ENCODE measurements at regions not wholly inside any gene's neighbourhood (a gene's known extent, or its start where the extent isn't known, plus 50 kb on each side); places are given as distances from the start of the nearest gene placed in this dataset.

DNA sequence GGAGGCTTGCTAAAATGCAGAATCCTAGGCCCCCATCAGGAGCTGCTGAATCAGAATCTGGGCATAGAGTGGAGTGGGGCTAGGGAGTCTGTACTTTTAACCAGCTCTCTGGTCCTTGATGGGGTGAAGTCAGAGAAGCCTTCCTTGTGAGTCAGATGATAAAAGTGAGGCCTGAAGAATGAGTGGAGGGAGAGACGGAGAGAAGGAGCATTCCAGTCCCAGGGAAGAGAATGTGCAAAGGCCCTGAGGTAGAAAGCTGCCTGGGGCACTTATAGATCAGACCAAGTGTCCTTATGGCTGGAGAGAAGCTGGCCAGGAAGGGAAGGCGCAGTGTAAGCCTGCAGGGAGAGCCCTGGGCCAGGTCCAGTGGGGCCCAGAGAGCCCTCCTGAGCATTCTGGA, 235.1 kb upstream of the NLRP1 start:
- H3K4me3 ChIP-seq (ENCODE audit: low read length) = no peak overlapping the region
- H3K9me2 ChIP-seq (replicated peaks; ENCODE audit: insufficient read depth, low read length) = no peaks in the 10 kb centered on the region
- H3K27me3 ChIP-seq (replicated peaks; ENCODE audit: insufficient read depth, low read length) = no peaks in the 10 kb centered on the region
- no peaks in the 10 kb centered on the region for H3K36me3 ChIP-seq (replicated peaks; ENCODE audit: insufficient read depth, low read length)
- H2AFZ ChIP-seq (ENCODE audit: low read length) = no peak overlapping the region
- TF ChIP-seq EZH2 (optimal IDR thresholded peaks at IDR 0.05; ENCODE audit: low read depth, low read length) (no peak), EZH2phosphoT487 (IDR thresholded peaks at IDR 0.05; ENCODE audit: low read length) (no peak)
- TF ChIP-seq, protein P1, sequence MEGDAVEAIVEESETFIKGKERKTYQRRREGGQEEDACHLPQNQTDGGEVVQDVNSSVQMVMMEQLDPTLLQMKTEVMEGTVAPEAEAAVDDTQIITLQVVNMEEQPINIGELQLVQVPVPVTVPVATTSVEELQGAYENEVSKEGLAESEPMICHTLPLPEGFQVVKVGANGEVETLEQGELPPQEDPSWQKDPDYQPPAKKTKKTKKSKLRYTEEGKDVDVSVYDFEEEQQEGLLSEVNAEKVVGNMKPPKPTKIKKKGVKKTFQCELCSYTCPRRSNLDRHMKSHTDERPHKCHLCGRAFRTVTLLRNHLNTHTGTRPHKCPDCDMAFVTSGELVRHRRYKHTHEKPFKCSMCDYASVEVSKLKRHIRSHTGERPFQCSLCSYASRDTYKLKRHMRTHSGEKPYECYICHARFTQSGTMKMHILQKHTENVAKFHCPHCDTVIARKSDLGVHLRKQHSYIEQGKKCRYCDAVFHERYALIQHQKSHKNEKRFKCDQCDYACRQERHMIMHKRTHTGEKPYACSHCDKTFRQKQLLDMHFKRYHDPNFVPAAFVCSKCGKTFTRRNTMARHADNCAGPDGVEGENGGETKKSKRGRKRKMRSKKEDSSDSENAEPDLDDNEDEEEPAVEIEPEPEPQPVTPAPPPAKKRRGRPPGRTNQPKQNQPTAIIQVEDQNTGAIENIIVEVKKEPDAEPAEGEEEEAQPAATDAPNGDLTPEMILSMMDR (IDR thresholded peaks at IDR 0.05; ENCODE audit: low read length) = no peak
- H3K9ac ChIP-seq (ENCODE audit: low read length) = no peak overlapping the region
- H3K27ac ChIP-seq (ENCODE audit: low read length) = no peak overlapping the region
- H3K9me3 ChIP-seq (replicated peaks; ENCODE audit: insufficient read depth, low read length) = no peaks in the 10 kb centered on the region
- no peaks in the 10 kb centered on the region for H3K4me1 ChIP-seq (ENCODE audit: low read length)
- no peaks in the 10 kb centered on the region for H3F3A ChIP-seq (ENCODE audit: insufficient read depth, low read length)
- DNase-seq = no peak
- no peaks in the 10 kb centered on the region for H3K79me2 ChIP-seq (ENCODE audit: low read length)
- H3K4me2 ChIP-seq (ENCODE audit: low read depth, low read length) = no peak overlapping the region
- no peaks in the 10 kb centered on the region for H4K20me1 ChIP-seq (ENCODE audit: insufficient read depth, low read length)

DNA sequence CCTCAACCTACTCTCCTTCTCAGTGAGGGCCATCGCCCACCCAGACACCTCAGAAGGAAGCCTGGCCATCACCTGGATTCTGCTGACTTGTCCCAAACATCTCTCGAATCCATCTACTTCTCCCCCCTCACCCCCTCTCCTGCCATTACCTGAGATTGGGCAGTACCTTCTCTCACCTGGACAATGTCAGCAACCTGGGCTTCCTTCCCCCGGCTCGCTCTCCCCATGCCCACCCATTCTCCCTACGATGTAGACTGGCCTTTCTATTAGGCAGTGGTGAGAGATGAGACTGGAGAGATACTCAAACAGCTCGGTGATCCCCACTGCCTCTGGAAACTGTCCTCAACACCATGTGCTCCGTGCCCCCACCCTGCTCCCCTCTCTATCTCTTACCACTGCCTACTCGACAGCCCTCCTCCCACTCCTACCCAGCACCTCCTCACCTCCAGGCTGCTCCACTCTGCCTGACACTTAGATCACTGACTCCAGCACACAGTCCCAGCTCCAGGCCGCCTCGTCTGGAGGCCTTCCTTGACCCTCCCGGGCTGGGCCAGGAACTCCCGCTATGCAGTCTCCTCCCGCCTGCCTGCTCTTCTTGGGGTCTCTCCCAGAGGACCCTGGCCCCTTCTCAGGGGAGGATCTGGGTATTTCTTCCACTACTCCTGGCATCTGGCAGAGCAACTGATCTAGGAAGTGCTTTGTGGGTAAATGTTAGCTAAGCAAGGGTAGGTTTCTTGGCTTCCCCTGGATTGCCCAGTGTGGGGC, 235.8 kb upstream of the NLRP1 start:
- H3F3A ChIP-seq (ENCODE audit: insufficient read depth, low read length) = no peaks in the 10 kb centered on the region
- no peaks in the 10 kb centered on the region for H4K20me1 ChIP-seq (ENCODE audit: insufficient read depth, low read length)
- no peak overlapping the region for H3K27ac ChIP-seq (ENCODE audit: low read length)
- H3K36me3 ChIP-seq (replicated peaks; ENCODE audit: insufficient read depth, low read length) = no peaks in the 10 kb centered on the region
- H3K9me2 ChIP-seq (replicated peaks; ENCODE audit: insufficient read depth, low read length) = no peaks in the 10 kb centered on the region
- no peak for DNase-seq
- H3K4me3 ChIP-seq (ENCODE audit: low read length) = no peak overlapping the region
- no peaks in the 10 kb centered on the region for H3K27me3 ChIP-seq (replicated peaks; ENCODE audit: insufficient read depth, low read length)
- no peaks in the 10 kb centered on the region for H3K9me3 ChIP-seq (replicated peaks; ENCODE audit: insufficient read depth, low read length)
- no peaks in the 10 kb centered on the region for H3K79me2 ChIP-seq (ENCODE audit: low read length)
- TF ChIP-seq, protein P1 (IDR thresholded peaks at IDR 0.05; ENCODE audit: low read length) = no peak
- TF ChIP-seq EZH2phosphoT487 (IDR thresholded peaks at IDR 0.05; ENCODE audit: low read length) (no peak), EZH2 (optimal IDR thresholded peaks at IDR 0.05; ENCODE audit: low read depth, low read length) (no peak)
- H3K4me1 ChIP-seq (ENCODE audit: low read length) = no peaks in the 10 kb centered on the region
- H3K4me2 ChIP-seq (ENCODE audit: low read depth, low read length) = no peak overlapping the region
- H3K9ac ChIP-seq (ENCODE audit: low read length) = no peak overlapping the region
- H2AFZ ChIP-seq (ENCODE audit: low read length) = no peak overlapping the region

DNA sequence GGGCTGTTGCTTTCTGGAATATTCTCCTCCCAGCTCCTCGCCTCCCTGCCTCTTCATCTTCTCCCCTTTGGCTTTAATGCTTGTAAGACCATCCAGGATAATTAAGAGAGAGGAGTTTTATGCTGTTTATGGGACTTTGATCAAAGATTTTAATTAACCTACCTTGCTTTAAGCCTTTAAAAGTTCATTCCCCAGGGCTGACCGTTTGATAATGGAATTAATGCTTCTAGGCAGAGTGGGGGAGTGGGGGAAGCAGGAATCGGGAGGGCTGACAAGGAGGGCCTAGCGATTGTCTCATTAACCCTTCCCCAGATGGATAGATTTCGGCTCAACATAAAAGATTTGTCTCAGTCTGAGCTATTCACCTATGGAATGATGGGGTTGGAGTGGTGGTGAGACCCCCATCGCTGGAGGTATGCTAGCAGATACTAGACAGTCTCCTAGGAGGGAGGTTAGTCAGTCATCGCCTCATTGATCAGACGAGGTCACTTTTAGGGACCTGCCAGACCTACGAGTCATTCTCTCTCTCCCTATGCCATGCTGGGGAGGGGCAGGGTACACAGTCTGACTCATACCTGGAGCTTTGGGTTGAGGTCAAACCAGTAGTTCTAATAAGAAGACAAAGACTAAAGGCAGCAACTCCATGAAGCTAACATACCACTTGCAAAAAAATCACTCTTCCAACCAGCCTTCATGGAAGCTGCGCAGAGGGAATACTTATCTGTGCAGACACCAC, 236.6 kb upstream of the NLRP1 start:
- no peak for DNase-seq

More for the DNA sequence above, 236.6 kb upstream of the NLRP1 start:
- Histone ChIP-seq H2AFZ (ENCODE audit: low read length) (no peak overlapping the region), H3K36me3 (replicated peaks; ENCODE audit: insufficient read depth, low read length) (no peaks in the 10 kb centered on the region), H3K79me2 (ENCODE audit: low read length) (no peaks in the 10 kb centered on the region), H3K27me3 (replicated peaks; ENCODE audit: insufficient read depth, low read length) (no peaks in the 10 kb centered on the region), H4K20me1 (ENCODE audit: insufficient read depth, low read length) (no peaks in the 10 kb centered on the region), H3K9me3 (replicated peaks; ENCODE audit: insufficient read depth, low read length) (no peaks in the 10 kb centered on the region), H3K9me2 (replicated peaks; ENCODE audit: insufficient read depth, low read length) (no peaks in the 10 kb centered on the region), H3K4me1 (ENCODE audit: low read length) (no peaks in the 10 kb centered on the region), H3K4me2 (ENCODE audit: low read depth, low read length) (no peak overlapping the region), H3F3A (ENCODE audit: insufficient read depth, low read length) (no peaks in the 10 kb centered on the region), H3K4me3 (ENCODE audit: low read length) (no peak overlapping the region), H3K9ac (ENCODE audit: low read length) (no peak overlapping the region), H3K27ac (ENCODE audit: low read length) (no peak overlapping the region)
- TF ChIP-seq EZH2phosphoT487 (IDR thresholded peaks at IDR 0.05; ENCODE audit: low read length) (no peak), EZH2 (optimal IDR thresholded peaks at IDR 0.05; ENCODE audit: low read depth, low read length) (no peak)
- TF ChIP-seq, protein P1 (IDR thresholded peaks at IDR 0.05; ENCODE audit: low read length) = no peak
